Peyer's patch (tissue), 4 donors: ENCODE measurements at regions not wholly inside any gene's neighbourhood (a gene's known extent, or its start where the extent isn't known, plus 50 kb on each side); places are given as distances from the start of the nearest gene placed in this dataset.
"Not testable (repeated sequence)": the region's sequence is repeated elsewhere in the genome, so short reads cannot be mapped to it uniquely, and the experiment has no call there.

Source experiments
- POLR2A ChIP-seq, 2 donors: fragments of 450-650 bp; IDR thresholded peaks; one replicate each; pipeline ENCODE4 v1.5.1; 2017; ENCODE audit warnings: antibody characterized with exemption in 2 of 2, mild to moderate bottlenecking in 2 of 2, moderate library complexity in 2 of 2
- TF ChIP-seq, protein P1 (sequence below), 6 experiments: fragments of 450-650 bp in 4 of 6; fragments of 200-600 bp in 2 of 6; sonication (generic) in 1 of 6; IDR thresholded peaks; one replicate each; pipeline ENCODE4 v1.5.1; 2017 to 2019; ENCODE audit warnings: antibody characterized with exemption in 6 of 6, mild to moderate bottlenecking in 3 of 6, moderate library complexity in 1 of 6

DNA sequence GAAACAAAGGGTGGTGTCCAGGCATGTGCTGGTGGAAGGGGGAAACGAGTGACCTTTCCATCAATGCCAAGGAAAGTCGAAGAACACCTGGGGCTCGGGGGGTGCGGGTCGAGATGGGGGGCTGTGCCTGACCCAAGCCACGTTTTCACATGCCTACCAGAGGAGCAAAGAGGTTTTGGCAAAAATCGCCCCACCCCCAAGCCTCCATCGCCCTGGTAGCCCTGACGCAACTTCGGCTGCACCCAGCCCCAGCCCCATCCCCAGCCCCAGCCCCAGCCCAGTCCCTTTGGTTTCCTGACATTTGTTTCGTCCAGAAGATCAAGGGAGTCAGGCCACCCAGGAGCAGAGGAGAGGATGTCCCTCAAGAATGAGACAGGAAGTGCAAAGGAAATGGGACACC, 133.8 kb upstream of the ANKRD20A1 start:
- TF ChIP-seq, protein P1, sequence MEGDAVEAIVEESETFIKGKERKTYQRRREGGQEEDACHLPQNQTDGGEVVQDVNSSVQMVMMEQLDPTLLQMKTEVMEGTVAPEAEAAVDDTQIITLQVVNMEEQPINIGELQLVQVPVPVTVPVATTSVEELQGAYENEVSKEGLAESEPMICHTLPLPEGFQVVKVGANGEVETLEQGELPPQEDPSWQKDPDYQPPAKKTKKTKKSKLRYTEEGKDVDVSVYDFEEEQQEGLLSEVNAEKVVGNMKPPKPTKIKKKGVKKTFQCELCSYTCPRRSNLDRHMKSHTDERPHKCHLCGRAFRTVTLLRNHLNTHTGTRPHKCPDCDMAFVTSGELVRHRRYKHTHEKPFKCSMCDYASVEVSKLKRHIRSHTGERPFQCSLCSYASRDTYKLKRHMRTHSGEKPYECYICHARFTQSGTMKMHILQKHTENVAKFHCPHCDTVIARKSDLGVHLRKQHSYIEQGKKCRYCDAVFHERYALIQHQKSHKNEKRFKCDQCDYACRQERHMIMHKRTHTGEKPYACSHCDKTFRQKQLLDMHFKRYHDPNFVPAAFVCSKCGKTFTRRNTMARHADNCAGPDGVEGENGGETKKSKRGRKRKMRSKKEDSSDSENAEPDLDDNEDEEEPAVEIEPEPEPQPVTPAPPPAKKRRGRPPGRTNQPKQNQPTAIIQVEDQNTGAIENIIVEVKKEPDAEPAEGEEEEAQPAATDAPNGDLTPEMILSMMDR (IDR thresholded peaks at IDR 0.05) = not testable (repeated sequence)
- not testable (repeated sequence) for TF ChIP-seq POLR2A (IDR thresholded peaks at IDR 0.05)
